H1 (cell line): ENCODE measurements at regions not wholly inside any gene's neighbourhood (a gene's known extent, or its start where the extent isn't known, plus 50 kb on each side); places are given as distances from the start of the nearest gene placed in this dataset.

Source experiments
- CHD7 ChIP-seq: fragments of 300-600 bp; sonication (generic); IDR thresholded peaks from 2 replicates; pipeline ENCODE4 v1.7.1; 2012; ENCODE audit warnings: low read length, moderate library complexity, mild to moderate bottlenecking, inconsistent platforms; ENCODE audit not compliant: insufficient replicate concordance
- JUND ChIP-seq: IDR thresholded peaks from 2 replicates; pipeline ENCODE4 v1.6.1; 2011; ENCODE audit warnings: mild to moderate bottlenecking, improper control_type of control experiment, low read length
- POU5F1 ChIP-seq: IDR thresholded peaks from 2 replicates; pipeline ENCODE4 v1.6.1; 2011; ENCODE audit warnings: low read depth, mild to moderate bottlenecking, low read length, moderate library complexity
- SAP30 ChIP-seq: fragments of 300-600 bp; sonication (generic); IDR thresholded peaks from 2 replicates; pipeline ENCODE4 v1.7.1; 2012; ENCODE audit warnings: low read length, moderate library complexity, mild to moderate bottlenecking, inconsistent platforms; ENCODE audit not compliant: insufficient read depth, insufficient replicate concordance
- TCF12 ChIP-seq: IDR thresholded peaks from 2 replicates; pipeline ENCODE4 v1.6.1; 2011; ENCODE audit warnings: low read depth, mild to moderate bottlenecking, low read length

- TF ChIP-seq CHD7 = no peak
- 0 out of 2 replicates have a peak, but pooled peaks have one; percentile 17 for TF ChIP-seq POU5F1
- TF ChIP-seq SAP30 = no peak
- TF ChIP-seq TCF12 = no peak
- TF ChIP-seq JUND = no peak
- TF ChIP-seq, all 59 proteins: peak for 1
These were observed 94.9 kb downstream of the RBFOX3 start (continued) for GRCh38 chr17:79515646-79516571.
